T47D (cell line): ENCODE measurements at regions not wholly inside any gene's neighbourhood (a gene's known extent, or its start where the extent isn't known, plus 50 kb on each side); places are given as distances from the start of the nearest gene placed in this dataset.
"Not testable (repeated sequence)": the region's sequence is repeated elsewhere in the genome, so short reads cannot be mapped to it uniquely, and the experiment has no call there.

ENCODE experiments used
- DNase-seq, 2 experiments: peaks; one replicate each; pipeline versions ENCODE4 v3.0.0 to v3.0.0-alpha.2; 2011 to 2012; ENCODE audit warnings: low read depth in 1 of 2, low spot score in 1 of 2
- JUND ChIP-seq: IDR thresholded peaks from 2 replicates; pipeline ENCODE4 v1.6.1; 2012; ENCODE audit warnings: low read depth
- in situ Hi-C: cut with HindIII; loops from 2 replicates; pipeline ENCODE4 v1.10.0; 2016; ENCODE audit warnings: low sequenced_read_pairs, low pct_unique_long_range_greater_than_20kb

GRCh38 chr10:5268743-5269142 lies 72.1 kb downstream of the AKR1C4 start:
- in situ Hi-C loops, result no loop called here
- TF ChIP-seq JUND, result no peak
- no peak for DNase-seq

- in situ Hi-C loops, result no loop called here
- no peak for DNase-seq
- TF ChIP-seq JUND, result no peak
Measured at GRCh38 chr10:5269791-5270190, 73.2 kb downstream of the AKR1C4 start.

DNA sequence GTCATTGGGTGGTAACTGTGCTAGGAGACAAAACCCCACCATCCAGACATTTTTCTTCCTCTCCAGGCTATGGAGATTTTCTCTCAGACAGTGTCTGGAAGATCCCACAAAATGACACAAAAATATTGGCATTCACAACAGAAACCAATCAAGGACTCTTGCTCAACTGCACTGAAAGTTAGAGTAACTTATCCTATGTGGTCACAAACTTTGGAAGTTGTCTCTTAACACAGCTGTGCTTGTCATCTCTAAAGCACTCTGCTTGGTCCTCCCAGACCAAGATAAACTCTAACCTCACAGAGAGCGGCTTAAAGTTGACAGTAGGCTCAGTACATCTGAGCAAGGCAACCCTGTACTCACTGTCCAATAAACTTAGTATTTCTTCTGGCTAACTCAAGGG lies 74.9 kb downstream of the AKR1C4 start:
- no peak for TF ChIP-seq JUND
- in situ Hi-C loops, result no loop called here
- no peak for DNase-seq

- in situ Hi-C loops, result no loop called here
Measured at GRCh38 chr10:5272065-5272803, 75.6 kb downstream of the AKR1C4 start.

GRCh38 chr10:5274795-5275194 lies 78.2 kb downstream of the AKR1C4 start:
- DNase-seq, result no peak
- no peak for TF ChIP-seq JUND
- in situ Hi-C loops, result no loop called here

More at GRCh38 chr10:5272065-5272803, 75.6 kb downstream of the AKR1C4 start:
- TF ChIP-seq JUND, result no peak
- DNase-seq, result no peak

DNA sequence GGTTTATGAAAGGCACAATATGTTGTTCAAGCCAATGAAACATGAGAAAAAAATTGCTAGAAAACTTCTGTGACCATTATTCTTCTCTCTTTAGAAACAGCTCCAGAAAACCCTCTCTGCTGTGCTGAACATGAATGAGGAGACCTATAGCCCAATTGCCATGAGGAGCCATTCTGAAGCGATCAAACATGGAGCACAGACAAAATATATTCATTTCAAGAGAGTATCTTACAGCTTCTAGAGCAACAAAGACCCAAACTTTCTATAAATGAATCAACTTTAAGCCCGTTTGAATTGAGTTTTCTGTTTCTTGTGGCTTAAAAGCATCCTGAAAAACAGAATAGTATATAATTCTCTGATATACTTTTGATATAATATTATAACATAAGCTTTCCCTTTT lies 83.4 kb upstream of the UCN3 start:
- in situ Hi-C loops, result no loop called here
- no peak for DNase-seq
- TF ChIP-seq JUND, result no peak

DNA sequence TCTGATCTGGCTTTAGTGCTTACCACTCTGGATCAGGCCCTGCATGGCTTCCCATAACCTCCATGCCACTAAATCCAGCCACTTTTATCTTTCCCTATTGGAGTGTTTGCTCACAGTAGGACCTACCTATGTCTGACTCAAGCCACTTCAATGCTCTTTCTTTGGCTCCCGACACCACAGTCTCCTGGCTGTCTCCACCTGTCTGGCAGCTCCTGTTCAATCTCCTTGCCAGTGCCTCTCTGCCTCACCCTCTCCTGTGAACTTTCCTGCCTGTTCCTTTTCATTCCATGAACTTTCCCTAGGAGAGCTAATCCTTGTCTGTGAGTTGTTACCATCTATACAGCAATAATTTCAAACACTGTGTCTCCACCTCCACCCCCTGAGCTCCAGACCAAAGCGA lies 82.6 kb upstream of the UCN3 start:
- TF ChIP-seq JUND, result no peak
- DNase-seq, result no peak
- in situ Hi-C loops, result no loop called here

GRCh38 chr10:5283305-5284158 lies 81.2 kb upstream of the UCN3 start:
- in situ Hi-C loops, result no loop called here
- peak; percentile 54 to 78 for DNase-seq

GRCh38 chr10:5284311-5285057 lies 80.3 kb upstream of the UCN3 start:
- in situ Hi-C loops, result no loop called here
- no peak for DNase-seq

More at GRCh38 chr10:5283305-5284158, 81.2 kb upstream of the UCN3 start:
- no peak for TF ChIP-seq JUND

DNA sequence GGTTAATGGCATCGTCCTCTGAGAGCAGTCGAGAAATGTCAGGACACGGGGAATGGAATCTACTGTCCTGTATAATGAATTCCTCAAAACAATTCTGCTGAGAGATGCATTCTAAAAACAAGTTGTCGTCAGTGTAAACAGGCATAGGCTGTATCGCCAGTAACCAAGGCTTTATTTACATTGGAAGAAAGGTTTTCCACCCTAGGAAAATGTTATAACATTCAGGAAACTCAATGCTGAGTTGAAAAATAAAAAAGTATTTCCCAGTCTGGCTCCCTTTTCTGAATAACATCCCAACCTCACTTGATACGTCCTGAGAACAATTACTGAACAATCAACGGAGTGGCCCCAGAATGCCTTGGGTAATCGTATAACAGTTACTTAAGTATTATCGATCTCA lies 79.6 kb upstream of the UCN3 start:
- DNase-seq, result no peak
- TF ChIP-seq JUND, result no peak
- in situ Hi-C loops, result no loop called here

More at GRCh38 chr10:5284311-5285057, 80.3 kb upstream of the UCN3 start:
- no peak for TF ChIP-seq JUND

DNA sequence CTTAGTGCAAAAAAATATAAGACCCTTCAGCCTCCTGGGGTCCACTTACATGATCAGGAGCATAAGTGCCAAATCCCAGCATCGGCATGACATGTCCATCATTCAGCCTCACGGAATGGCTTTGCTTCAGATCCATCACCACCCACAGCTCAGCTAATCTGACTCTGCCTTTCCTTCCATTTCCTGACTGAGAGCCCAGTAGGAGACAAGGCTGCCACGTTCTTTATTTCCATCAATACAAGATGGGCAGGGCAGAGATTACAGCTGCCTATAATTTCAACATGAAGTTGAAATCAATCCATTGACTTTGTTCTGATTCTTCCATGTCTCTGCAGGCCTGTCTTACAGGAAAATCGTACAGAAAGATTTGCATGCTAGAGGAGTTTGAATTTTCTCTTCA lies 76.4 kb upstream of the UCN3 start:
- in situ Hi-C loops, result no loop called here
- no peak for TF ChIP-seq JUND
- no peak for DNase-seq

DNA sequence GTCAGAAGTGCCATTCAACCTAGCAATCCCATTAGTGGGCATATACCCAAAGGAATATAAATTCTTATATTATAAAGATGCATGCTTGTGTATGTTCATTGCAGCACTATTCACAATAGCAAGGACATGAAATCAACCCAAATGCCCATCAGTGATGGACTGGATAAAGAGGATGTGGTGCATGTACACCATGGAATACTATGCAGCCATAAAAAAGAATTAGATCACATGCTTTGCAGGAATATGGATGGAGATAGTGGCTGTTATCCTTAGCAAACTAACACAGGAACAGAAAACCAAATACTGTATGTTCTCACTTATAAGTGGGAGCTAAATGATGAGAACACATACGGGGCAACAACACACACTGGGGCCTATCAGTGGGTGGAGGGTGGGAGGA lies 75.5 kb upstream of the UCN3 start:
- in situ Hi-C loops, DNase-seq: not testable (repeated sequence)
